ENCODE measurements at regions not wholly inside any gene's neighbourhood (a gene's known extent, or its start where the extent isn't known, plus 50 kb on each side); places are given as distances from the start of the nearest gene placed in this dataset.
"Not testable (repeated sequence)": the region's sequence is repeated elsewhere in the genome, so short reads cannot be mapped to it uniquely, and the experiment has no call there.

- DNase-seq (no peak), ATAC-seq (no peak)
- intact Hi-C loops (cut with micrococcal nuclease) = no loop called here
These were observed 55.0 kb upstream of the PPP1R2C start for GRCh38 chrX:42832764-42833549.

GRCh38 chrX:42833550-42833940, 55.6 kb upstream of the PPP1R2C start:
- intact Hi-C loops (cut with micrococcal nuclease); DNase-seq; ATAC-seq: not testable (repeated sequence)

- intact Hi-C loops (cut with micrococcal nuclease) = no loop called here
- ATAC-seq (no peak), DNase-seq (no peak)
These were observed 59.3 kb upstream of the PPP1R2C start for GRCh38 chrX:42837101-42837726.

GRCh38 chrX:42837747-42838146, 59.8 kb upstream of the PPP1R2C start:
- ATAC-seq (no peak), DNase-seq (no peak)
- intact Hi-C loops (cut with micrococcal nuclease) = no loop called here

- no peak for ATAC-seq
- intact Hi-C loops (cut with micrococcal nuclease) = no loop called here
These were observed 61.7 kb upstream of the PPP1R2C start for GRCh38 chrX:42839632-42840031.

GRCh38 chrX:42846741-42847140, 68.8 kb upstream of the PPP1R2C start:
- intact Hi-C loops (cut with micrococcal nuclease) = no loop called here
- DNase-seq = no peak
- no peak for ATAC-seq

More at GRCh38 chrX:42839632-42840031, 61.7 kb upstream of the PPP1R2C start:
- no peak for DNase-seq

GRCh38 chrX:42855259-42855658, 77.3 kb upstream of the PPP1R2C start:
- intact Hi-C loops (cut with micrococcal nuclease) = no loop called here
- ATAC-seq = no peak
- DNase-seq = no peak

GRCh38 chrX:42857766-42858165, 79.8 kb upstream of the PPP1R2C start:
- ATAC-seq (no peak), DNase-seq (no peak)
- intact Hi-C loops (cut with micrococcal nuclease) = no loop called here

- ATAC-seq (no peak), DNase-seq (no peak)
- intact Hi-C loops (cut with micrococcal nuclease) = no loop called here
These were observed 91.0 kb upstream of the PPP1R2C start for GRCh38 chrX:42869011-42869410.

GRCh38 chrX:42869659-42870476, 91.9 kb upstream of the PPP1R2C start:
- ATAC-seq = no peak
- no peak for DNase-seq
- intact Hi-C loops (cut with micrococcal nuclease) = no loop called here

GRCh38 chrX:42886519-42886918, 108.6 kb upstream of the PPP1R2C start:
- intact Hi-C loops (cut with micrococcal nuclease) = no loop called here
- no peak for ATAC-seq
- DNase-seq = no peak

GRCh38 chrX:42900947-42901346, 123.0 kb upstream of the PPP1R2C start:
- intact Hi-C loops (cut with micrococcal nuclease) = no loop called here
- DNase-seq (no peak), ATAC-seq (no peak)

GRCh38 chrX:42902513-42902912, 124.5 kb upstream of the PPP1R2C start:
- DNase-seq = no peak
- ATAC-seq = no peak
- intact Hi-C loops (cut with micrococcal nuclease) = no loop called here

- DNase-seq (no peak), ATAC-seq (no peak)
- intact Hi-C loops (cut with micrococcal nuclease) = no loop called here
These were observed 142.8 kb upstream of the PPP1R2C start for GRCh38 chrX:42920752-42921151.

- intact Hi-C loops (cut with micrococcal nuclease) = no loop called here
- ATAC-seq (no peak), DNase-seq (no peak)
These were observed 152.1 kb upstream of the PPP1R2C start for GRCh38 chrX:42930071-42930470.

GRCh38 chrX:42930951-42931350, 153.0 kb upstream of the PPP1R2C start:
- intact Hi-C loops (cut with micrococcal nuclease) = no loop called here
- ATAC-seq (no peak), DNase-seq (no peak)

GRCh38 chrX:42933187-42933586, 155.2 kb upstream of the PPP1R2C start:
- intact Hi-C loops (cut with micrococcal nuclease) = no loop called here
- ATAC-seq (no peak), DNase-seq (no peak)

GRCh38 chrX:42934020-42934726, 156.2 kb upstream of the PPP1R2C start:
- intact Hi-C loops (cut with micrococcal nuclease) = no loop called here
- ATAC-seq = no peak
- no peak for DNase-seq

GRCh38 chrX:42941671-42942070, 163.7 kb upstream of the PPP1R2C start:
- no peak for DNase-seq
- no peak for ATAC-seq
- intact Hi-C loops (cut with micrococcal nuclease) = no loop called here
